ENCODE measurements at regions not wholly inside any gene's neighbourhood (a gene's known extent, or its start where the extent isn't known, plus 50 kb on each side); places are given as distances from the start of the nearest gene placed in this dataset.
A peak's percentile ranks its signal among the peaks of the same experiment; 100 is the strongest.

DNA sequence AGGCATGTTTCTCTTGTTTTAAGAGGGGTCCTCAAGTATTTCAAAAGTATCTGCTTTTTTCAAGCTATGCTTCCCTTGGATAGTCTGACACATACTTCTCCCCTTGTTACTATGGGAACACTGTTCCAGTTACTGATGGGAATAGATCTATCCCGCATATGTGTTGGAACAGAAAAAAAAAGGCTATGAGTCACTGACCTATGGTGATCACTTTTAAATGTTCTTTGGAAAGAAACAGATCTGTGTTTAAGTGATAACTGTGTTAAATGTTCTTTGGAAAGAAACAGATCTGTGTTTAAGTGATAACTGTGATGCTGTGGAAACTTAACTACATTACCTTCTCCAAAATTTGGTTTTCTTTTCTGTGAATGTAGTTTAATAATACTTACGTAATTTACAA lies 303.2 kb downstream of the TEX13C start (continued):
- TF ChIP-seq, protein P1, sequence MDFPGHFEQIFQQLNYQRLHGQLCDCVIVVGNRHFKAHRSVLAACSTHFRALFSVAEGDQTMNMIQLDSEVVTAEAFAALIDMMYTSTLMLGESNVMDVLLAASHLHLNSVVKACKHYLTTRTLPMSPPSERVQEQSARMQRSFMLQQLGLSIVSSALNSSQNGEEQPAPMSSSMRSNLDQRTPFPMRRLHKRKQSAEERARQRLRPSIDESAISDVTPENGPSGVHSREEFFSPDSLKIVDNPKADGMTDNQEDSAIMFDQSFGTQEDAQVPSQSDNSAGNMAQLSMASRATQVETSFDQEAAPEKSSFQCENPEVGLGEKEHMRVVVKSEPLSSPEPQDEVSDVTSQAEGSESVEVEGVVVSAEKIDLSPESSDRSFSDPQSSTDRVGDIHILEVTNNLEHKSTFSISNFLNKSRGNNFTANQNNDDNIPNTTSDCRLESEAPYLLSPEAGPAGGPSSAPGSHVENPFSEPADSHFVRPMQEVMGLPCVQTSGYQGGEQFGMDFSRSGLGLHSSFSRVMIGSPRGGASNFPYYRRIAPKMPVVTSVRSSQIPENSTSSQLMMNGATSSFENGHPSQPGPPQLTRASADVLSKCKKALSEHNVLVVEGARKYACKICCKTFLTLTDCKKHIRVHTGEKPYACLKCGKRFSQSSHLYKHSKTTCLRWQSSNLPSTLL (IDR thresholded peaks at IDR 0.05) = no peak
- TF ChIP-seq, protein P2, sequence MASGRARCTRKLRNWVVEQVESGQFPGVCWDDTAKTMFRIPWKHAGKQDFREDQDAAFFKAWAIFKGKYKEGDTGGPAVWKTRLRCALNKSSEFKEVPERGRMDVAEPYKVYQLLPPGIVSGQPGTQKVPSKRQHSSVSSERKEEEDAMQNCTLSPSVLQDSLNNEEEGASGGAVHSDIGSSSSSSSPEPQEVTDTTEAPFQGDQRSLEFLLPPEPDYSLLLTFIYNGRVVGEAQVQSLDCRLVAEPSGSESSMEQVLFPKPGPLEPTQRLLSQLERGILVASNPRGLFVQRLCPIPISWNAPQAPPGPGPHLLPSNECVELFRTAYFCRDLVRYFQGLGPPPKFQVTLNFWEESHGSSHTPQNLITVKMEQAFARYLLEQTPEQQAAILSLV (tag; IDR thresholded peaks at IDR 0.05) = no peak
- peak; percentile 56; the same call in 1 of the 2 replicates for TF ChIP-seq ZNF384 (IDR thresholded peaks at IDR 0.05; ENCODE audit: low read depth, low read length)
- TF ChIP-seq, protein P3, sequence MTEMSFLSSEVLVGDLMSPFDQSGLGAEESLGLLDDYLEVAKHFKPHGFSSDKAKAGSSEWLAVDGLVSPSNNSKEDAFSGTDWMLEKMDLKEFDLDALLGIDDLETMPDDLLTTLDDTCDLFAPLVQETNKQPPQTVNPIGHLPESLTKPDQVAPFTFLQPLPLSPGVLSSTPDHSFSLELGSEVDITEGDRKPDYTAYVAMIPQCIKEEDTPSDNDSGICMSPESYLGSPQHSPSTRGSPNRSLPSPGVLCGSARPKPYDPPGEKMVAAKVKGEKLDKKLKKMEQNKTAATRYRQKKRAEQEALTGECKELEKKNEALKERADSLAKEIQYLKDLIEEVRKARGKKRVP (CRISPR knock-in tag; IDR thresholded peaks at IDR 0.05) = no peak
- peak; percentile 69; the same call in 1 of the 2 replicates for TF ChIP-seq TCF3 (CRISPR knock-in tag; IDR thresholded peaks at IDR 0.05)
- TF ChIP-seq HMGN3 (IDR thresholded peaks at IDR 0.05; ENCODE audit: borderline replicate concordance, extremely low read depth, insufficient read length, low read depth, low read length) = no peak
- TF ChIP-seq GABPB1 (CRISPR knock-in tag; IDR thresholded peaks at IDR 0.05) = no peak
- TF ChIP-seq CBFA2T2 (conservative IDR thresholded peaks at IDR 0.05) = peak; percentile 60
- TF ChIP-seq JUND (IDR thresholded peaks at IDR 0.05; ENCODE audit: borderline replicate concordance, low read depth, low read length) = peak; percentile 43; the same call in 1 of the 2 replicates
- peak; percentile 40; the same call in 1 of the 3 replicates for TF ChIP-seq JUND (tag; IDR thresholded peaks at IDR 0.05; ENCODE audit: borderline replicate concordance, low read depth, low read length)
- TF ChIP-seq RFX1 (IDR thresholded peaks at IDR 0.05) = peak; percentile 81
- TF ChIP-seq SIX5 (IDR thresholded peaks at IDR 0.05; ENCODE audit: borderline replicate concordance in 1 of 2, insufficient read depth in 1 of 2, low read depth in 1 of 2, low read length in 2 of 2) = no peak
- peak; percentile 79 for TF ChIP-seq CBFA2T3 (IDR thresholded peaks at IDR 0.05)
- 0 out of 2 replicates have a peak, but pooled peaks have one; percentile 25 for TF ChIP-seq SMARCC2 (IDR thresholded peaks at IDR 0.05; ENCODE audit: low read depth)
- TF ChIP-seq HDAC3 (IDR thresholded peaks at IDR 0.05; ENCODE audit: borderline replicate concordance, partially characterized antibody) = no peak
- TF ChIP-seq, protein P4, sequence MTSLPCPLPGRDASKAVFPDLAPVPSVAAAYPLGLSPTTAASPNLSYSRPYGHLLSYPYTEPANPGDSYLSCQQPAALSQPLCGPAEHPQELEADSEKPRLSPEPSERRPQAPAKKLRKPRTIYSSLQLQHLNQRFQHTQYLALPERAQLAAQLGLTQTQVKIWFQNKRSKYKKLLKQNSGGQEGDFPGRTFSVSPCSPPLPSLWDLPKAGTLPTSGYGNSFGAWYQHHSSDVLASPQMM (CRISPR knock-in tag; IDR thresholded peaks at IDR 0.05) = no peak
- TF ChIP-seq KLF13 (tag; IDR thresholded peaks at IDR 0.05; ENCODE audit: borderline replicate concordance, low read depth) = no peak
- no peak for TF ChIP-seq ILK (tag; IDR thresholded peaks at IDR 0.05; ENCODE audit: borderline replicate concordance, low read depth)
- peak; percentile 43; the same call in 1 of the 2 replicates for TF ChIP-seq NCOR1 (IDR thresholded peaks at IDR 0.05)
